H1 (cell line): ENCODE measurements at regions not wholly inside any gene's neighbourhood (a gene's known extent, or its start where the extent isn't known, plus 50 kb on each side); places are given as distances from the start of the nearest gene placed in this dataset.

Experiments used
- CTCF ChIA-PET: fragments of 300-600 bp; sonication (Branson Sonifier 250); formaldehyde crosslinking; loops from one replicate; lab custom pipeline; 2021; ENCODE audit not compliant: partially characterized antibody; lab: Charles Lee
- POLR2A ChIA-PET: fragments of 300-600 bp; sonication (Branson Sonifier 250); formaldehyde crosslinking; loops from one replicate; lab custom pipeline; 2021; ENCODE audit warnings: inconsistent platforms; ENCODE audit not compliant: partially characterized antibody; lab: Charles Lee
- DNase-seq, 2 experiments: peaks; one replicate each; pipeline versions ENCODE4 v3.0.0 to v3.0.0-alpha.2; 2010 to 2022; ENCODE audit warnings: low spot score in 2 of 2, low read depth in 1 of 2, mixed read lengths in 1 of 2
- FAIRE-seq: peaks from 2 replicates; lab custom pipeline; 2011; peaks lifted over from hg19 to GRCh38; lab: Jason Lieb, UNC
- H2AFZ ChIP-seq: 2 replicates; pipeline ENCODE4 v1.8.1; 2012; ENCODE audit warnings: low read length, inconsistent platforms
- H2AK5ac ChIP-seq: 2 replicates; pipeline ENCODE4 v1.6.1; 2013; ENCODE audit warnings: low read depth, low read length
- H2BK120ac ChIP-seq: replicated peaks from 2 replicates; pipeline ENCODE3; 2013; ENCODE audit warnings: low read depth, low read length, inconsistent platforms
- H2BK12ac ChIP-seq: 2 replicates; pipeline ENCODE4 v1.6.1; 2013; ENCODE audit warnings: low read depth, low read length
- H2BK15ac ChIP-seq: 2 replicates; pipeline ENCODE4 v1.6.1; 2013; ENCODE audit warnings: low read length
- H2BK20ac ChIP-seq: 2 replicates; pipeline ENCODE4 v1.6.1; 2013; ENCODE audit warnings: low read length
- H2BK5ac ChIP-seq: 2 replicates; pipeline ENCODE4 v1.6.1; 2013; ENCODE audit warnings: low read depth, low read length
- H3K14ac ChIP-seq: 2 replicates; pipeline ENCODE4 v1.6.1; 2013; ENCODE audit warnings: inconsistent platforms; ENCODE audit not compliant: insufficient read length
- H3K18ac ChIP-seq: 2 replicates; pipeline ENCODE4 v1.6.1; 2013; ENCODE audit warnings: low read length; ENCODE audit errors: extremely low read depth
- H3K23ac ChIP-seq: 2 replicates; pipeline ENCODE4 v1.6.1; 2013; ENCODE audit warnings: inconsistent platforms; ENCODE audit not compliant: insufficient read length
- H3K23me2 ChIP-seq: 2 replicates; pipeline ENCODE4 v1.6.1; 2013; ENCODE audit warnings: low read depth, low read length
- H3K27ac ChIP-seq: 2 replicates; pipeline ENCODE4 v1.6.1; 2011; ENCODE audit warnings: low read depth, low read length, inconsistent platforms
- H3K27me3 ChIP-seq, 4 experiments: replicated peaks in 1 of 4; 1 replicate in 1 of 4; 2 replicates in 3 of 4; pipeline versions ENCODE4 v1.6.1 to v1.8.1; 2011 to 2013; ENCODE audit warnings: low read length in 3 of 4, mild to moderate bottlenecking in 3 of 4, inconsistent platforms in 2 of 4, mixed read lengths in 2 of 4, moderate library complexity in 1 of 4; ENCODE audit not compliant: control insufficient read depth in 3 of 4, insufficient read depth in 3 of 4; ENCODE audit errors: extremely low read depth in 1 of 4
- H3K36me3 ChIP-seq, 4 experiments: 2 replicates each; pipeline versions ENCODE4 v1.6.1 to v1.8.1; 2011 to 2013; ENCODE audit warnings: mild to moderate bottlenecking in 4 of 4, low read length in 3 of 4, moderate library complexity in 2 of 4, control low read depth in 1 of 4, inconsistent platforms in 1 of 4; ENCODE audit not compliant: insufficient read depth in 4 of 4, control insufficient read depth in 2 of 4
- H3K4ac ChIP-seq: replicated peaks from 2 replicates; pipeline ENCODE3; 2013; ENCODE audit warnings: low read length, low read depth, mixed read lengths, inconsistent platforms; ENCODE audit not compliant: insufficient read length
- H3K4me1 ChIP-seq, 4 experiments: replicated peaks in 1 of 4; 1 replicate in 1 of 4; 2 replicates in 3 of 4; pipeline versions ENCODE4 v1.6.1 to v1.8.1; 2011 to 2013; ENCODE audit warnings: low read length in 3 of 4, inconsistent platforms in 2 of 4, mixed read lengths in 1 of 4; ENCODE audit not compliant: insufficient read depth in 4 of 4, control insufficient read depth in 3 of 4
- H3K4me2 ChIP-seq, 2 experiments: 2 replicates each; pipeline versions ENCODE4 v1.6.1 to v1.8.1; 2011 to 2013; ENCODE audit warnings: low read depth in 2 of 2, low read length in 2 of 2, control low read depth in 1 of 2, inconsistent platforms in 1 of 2, mild to moderate bottlenecking in 1 of 2; ENCODE audit not compliant: insufficient read depth in 1 of 2
- H3K4me3 ChIP-seq, 4 experiments: fragments of 200-600, 300-600 bp in 1 of 4; sonication (generic), shearing (Covaris generic), sonication (Bioruptor Twin) in 1 of 4; 2 replicates each; pipeline versions ENCODE4 v1.5.1 to v1.8.1; 2011 to 2016; ENCODE audit warnings: low read length in 4 of 4, low read depth in 3 of 4, control low read depth in 2 of 4, inconsistent platforms in 2 of 4, mild to moderate bottlenecking in 2 of 4, mixed read lengths in 1 of 4, moderate library complexity in 1 of 4; ENCODE audit not compliant: insufficient read depth in 2 of 4; ENCODE audit errors: extremely low read depth in 1 of 4
- H3K56ac ChIP-seq: replicated peaks from 2 replicates; pipeline ENCODE3; 2013; ENCODE audit warnings: low read depth, mild to moderate bottlenecking, mixed read lengths, low read length, inconsistent platforms; ENCODE audit not compliant: insufficient read length
- H3K79me1 ChIP-seq: 2 replicates; pipeline ENCODE4 v1.6.1; 2013; ENCODE audit warnings: low read depth, low read length, control low read depth
- H3K79me2 ChIP-seq, 2 experiments: 2 replicates each; pipeline versions ENCODE4 v1.6.1 to v1.8.1; 2012 to 2013; ENCODE audit warnings: low read length in 2 of 2, mild to moderate bottlenecking in 2 of 2, inconsistent platforms in 1 of 2; ENCODE audit not compliant: insufficient read depth in 2 of 2, control insufficient read depth in 1 of 2
- H3K9ac ChIP-seq, 4 experiments: replicated peaks in 1 of 4; 1 replicate in 1 of 4; 2 replicates in 3 of 4; pipeline versions ENCODE4 v1.6.1 to v1.8.1; 2011 to 2013; ENCODE audit warnings: low read depth in 3 of 4, low read length in 3 of 4, control low read depth in 2 of 4, mild to moderate bottlenecking in 2 of 4, moderate library complexity in 2 of 4, inconsistent platforms in 1 of 4; ENCODE audit errors: extremely low read depth in 1 of 4
- H3K9me3 ChIP-seq, 2 experiments: 2 replicates each; pipeline versions ENCODE4 v1.6.1 to v1.8.1; 2012 to 2013; ENCODE audit warnings: mild to moderate bottlenecking in 2 of 2, moderate library complexity in 2 of 2, control low read depth in 1 of 2, inconsistent platforms in 1 of 2, low read depth in 1 of 2, low read length in 1 of 2, mixed read lengths in 1 of 2; ENCODE audit not compliant: insufficient read depth in 2 of 2
- H4K20me1 ChIP-seq, 2 experiments: replicated peaks in 1 of 2; 2 replicates each; pipeline versions ENCODE3 to v1.8.1; 2011 to 2013; ENCODE audit warnings: inconsistent platforms in 2 of 2, low read length in 2 of 2, mild to moderate bottlenecking in 1 of 2; ENCODE audit not compliant: insufficient read depth in 2 of 2, control insufficient read depth in 1 of 2
- H4K5ac ChIP-seq: 2 replicates; pipeline ENCODE4 v1.6.1; 2013; ENCODE audit warnings: low read length, low read depth, mixed read lengths, inconsistent platforms; ENCODE audit not compliant: insufficient read length
- H4K8ac ChIP-seq: 2 replicates; pipeline ENCODE4 v1.8.0; 2013; ENCODE audit warnings: mild to moderate bottlenecking, moderate library complexity, low read length, inconsistent platforms; ENCODE audit not compliant: insufficient read depth; ENCODE audit errors: extremely low read depth
- H4K91ac ChIP-seq: replicated peaks from 2 replicates; pipeline ENCODE3; 2013; ENCODE audit warnings: low read length, mixed read lengths, inconsistent platforms; ENCODE audit not compliant: insufficient read length
- BRCA1 ChIP-seq: IDR thresholded peaks from 2 replicates; pipeline ENCODE4 v1.6.1; 2012; ENCODE audit warnings: low read depth, low read length, improper control_type of control experiment
- GABPA ChIP-seq: IDR thresholded peaks from 2 replicates; pipeline ENCODE4 v1.6.1; 2011; ENCODE audit warnings: mild to moderate bottlenecking, low read length, moderate library complexity, borderline replicate concordance; ENCODE audit not compliant: insufficient read depth
- JUND ChIP-seq: IDR thresholded peaks from 2 replicates; pipeline ENCODE4 v1.6.1; 2011; ENCODE audit warnings: mild to moderate bottlenecking, improper control_type of control experiment, low read length
- KDM5A ChIP-seq: fragments of 200-600 bp; IDR thresholded peaks from 2 replicates; pipeline ENCODE4 v1.7.1; 2012; ENCODE audit warnings: mild to moderate bottlenecking, low read length, inconsistent platforms, mixed read lengths
- RXRA ChIP-seq: IDR thresholded peaks from 2 replicates; pipeline ENCODE4 v1.6.1; 2011; ENCODE audit warnings: low read depth, mild to moderate bottlenecking, low read length, moderate library complexity; ENCODE audit not compliant: insufficient read depth
- SRF ChIP-seq: IDR thresholded peaks from 2 replicates; pipeline ENCODE4 v1.6.1; 2011; ENCODE audit warnings: mild to moderate bottlenecking, low read depth, low read length, moderate library complexity
- SUZ12 ChIP-seq: fragments of 200-600 bp; sonication (generic); IDR thresholded peaks from 2 replicates; pipeline ENCODE4 v1.6.1; 2012; ENCODE audit warnings: mild to moderate bottlenecking, inconsistent platforms, low read length, moderate library complexity, mixed read lengths
- TBP ChIP-seq: IDR thresholded peaks from 2 replicates; pipeline ENCODE4 v1.6.1; 2011; ENCODE audit warnings: low read depth, low read length, improper control_type of control experiment
- TCF12 ChIP-seq: IDR thresholded peaks from 2 replicates; pipeline ENCODE4 v1.6.1; 2011; ENCODE audit warnings: low read depth, mild to moderate bottlenecking, low read length
- YY1 ChIP-seq: IDR thresholded peaks from 2 replicates; pipeline ENCODE4 v1.6.1; 2011; ENCODE audit warnings: low read depth, mild to moderate bottlenecking, low read length
- WGBS, 2 experiments: shearing (Covaris generic) in 1 of 2; methylation state at CpG; one replicate each; pipeline versions ENCODE4 v1.1.6 to v1.1.7; 2013 to 2015; ENCODE audit warnings: low lambda C conversion rate in 2 of 2, mixed read lengths in 2 of 2, inconsistent platforms in 1 of 2, low coverage in 1 of 2, missing lambda C conversion rate in 1 of 2; ENCODE audit not compliant: insufficient replicate concordance in 2 of 2, insufficient coverage in 1 of 2, insufficient read length in 1 of 2; ENCODE audit errors: extremely low coverage in 1 of 2, missing lambda C conversion rate in 1 of 2; 5-methylcytosine and 5-hydroxymethylcytosine counted together
- TF ChIP-seq, protein P1 (sequence below): IDR thresholded peaks from 2 replicates; pipeline ENCODE4 v1.6.1; 2012; ENCODE audit warnings: inconsistent platforms
- TF ChIP-seq, protein P2 (sequence below): IDR thresholded peaks from 2 replicates; pipeline ENCODE4 v1.6.1; 2012; ENCODE audit warnings: low read length, inconsistent platforms
- TF ChIP-seq, protein P3 (sequence below): IDR thresholded peaks from 2 replicates; pipeline ENCODE4 v1.6.1; 2011; ENCODE audit warnings: low read depth, mild to moderate bottlenecking, low read length; ENCODE audit not compliant: insufficient read depth

DNA sequence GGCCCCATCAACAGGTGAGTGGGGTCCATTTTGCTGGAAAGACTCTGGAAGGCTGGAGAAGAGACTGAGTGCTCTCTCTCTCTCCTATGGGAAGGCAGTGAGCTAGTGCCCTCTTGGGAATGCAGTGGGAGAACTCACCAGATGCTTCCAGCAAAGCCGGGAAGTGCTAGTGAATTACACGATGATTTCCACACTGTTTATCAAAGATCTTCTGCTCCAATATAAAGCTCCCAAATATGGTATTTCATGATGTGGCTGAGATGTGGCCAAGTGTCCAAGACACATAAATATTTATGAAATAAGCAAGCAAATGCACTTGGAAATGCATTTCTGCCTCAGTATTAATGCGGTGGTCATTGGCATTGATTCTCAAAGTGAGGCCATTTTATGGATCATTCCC is 135.9 kb downstream of the VAPA start:
- Histone ChIP-seq H3K9ac (no peak overlapping the region), H3K9me3 (no peaks in the 10 kb centered on the region), H4K8ac (no peak overlapping the region), H3K79me1 (no peaks in the 10 kb centered on the region), H3K4me2 (no peak overlapping the region), H3K36me3 (no peaks in the 10 kb centered on the region), H2BK120ac (no peak overlapping the region), H2AK5ac (0 out of 2 replicates have a peak overlapping the region, but pooled peaks have one; percentile 27), H4K91ac (no peak overlapping the region), H3K14ac (no peak overlapping the region), H3K79me2 (no peaks in the 10 kb centered on the region), H3K27ac (no peak overlapping the region), H2BK12ac (no peak overlapping the region), H4K20me1 (no peaks in the 10 kb centered on the region), H3K4ac (no peak overlapping the region), H2BK15ac (no peak overlapping the region), H2BK5ac (no peak overlapping the region), H2AFZ (no peak overlapping the region), H3K27me3 (no peaks in the 10 kb centered on the region), H3K4me1 (peaks cover 0 to 10% (median 0%) of the 10 kb centered on the region in 4 experiments; a peak in 3 of 7 replicates), H4K5ac (no peak overlapping the region), H3K23me2 (no peaks in the 10 kb centered on the region), H3K4me3 (no peak overlapping the region), H3K18ac (no peak overlapping the region), H2BK20ac (no peak overlapping the region), H3K23ac (no peak overlapping the region), H3K56ac (no peak overlapping the region)
- DNase-seq = no peak
- WGBS, 2 experiments = 94% methylated on average over 3 of the region's 3 CpGs; no CpG with 5 or more reads in 1 of the 2 experiments
- ChIA-PET CTCF (no interaction called here), POLR2A (no interaction called here)
- FAIRE-seq = no peak
- TF ChIP-seq KDM5A (no peak), SUZ12 (no peak), TBP (no peak), BRCA1 (no peak), SRF (no peak), GABPA (no peak), TCF12 (no peak), RXRA (no peak), YY1 (no peak), JUND (no peak)
- TF ChIP-seq, protein P1, sequence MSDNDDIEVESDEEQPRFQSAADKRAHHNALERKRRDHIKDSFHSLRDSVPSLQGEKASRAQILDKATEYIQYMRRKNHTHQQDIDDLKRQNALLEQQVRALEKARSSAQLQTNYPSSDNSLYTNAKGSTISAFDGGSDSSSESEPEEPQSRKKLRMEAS = no peak
- TF ChIP-seq, protein P2, sequence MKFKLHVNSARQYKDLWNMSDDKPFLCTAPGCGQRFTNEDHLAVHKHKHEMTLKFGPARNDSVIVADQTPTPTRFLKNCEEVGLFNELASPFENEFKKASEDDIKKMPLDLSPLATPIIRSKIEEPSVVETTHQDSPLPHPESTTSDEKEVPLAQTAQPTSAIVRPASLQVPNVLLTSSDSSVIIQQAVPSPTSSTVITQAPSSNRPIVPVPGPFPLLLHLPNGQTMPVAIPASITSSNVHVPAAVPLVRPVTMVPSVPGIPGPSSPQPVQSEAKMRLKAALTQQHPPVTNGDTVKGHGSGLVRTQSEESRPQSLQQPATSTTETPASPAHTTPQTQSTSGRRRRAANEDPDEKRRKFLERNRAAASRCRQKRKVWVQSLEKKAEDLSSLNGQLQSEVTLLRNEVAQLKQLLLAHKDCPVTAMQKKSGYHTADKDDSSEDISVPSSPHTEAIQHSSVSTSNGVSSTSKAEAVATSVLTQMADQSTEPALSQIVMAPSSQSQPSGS = no peak
- TF ChIP-seq, protein P3, sequence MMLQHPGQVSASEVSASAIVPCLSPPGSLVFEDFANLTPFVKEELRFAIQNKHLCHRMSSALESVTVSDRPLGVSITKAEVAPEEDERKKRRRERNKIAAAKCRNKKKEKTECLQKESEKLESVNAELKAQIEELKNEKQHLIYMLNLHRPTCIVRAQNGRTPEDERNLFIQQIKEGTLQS = no peak
